SIG-M5 (cell line): ENCODE measurements at regions not wholly inside any gene's neighbourhood (a gene's known extent, or its start where the extent isn't known, plus 50 kb on each side); places are given as distances from the start of the nearest gene placed in this dataset.
"Not testable (repeated sequence)": the region's sequence is repeated elsewhere in the genome, so short reads cannot be mapped to it uniquely, and the experiment has no call there.

Experiments
- DNase-seq: peaks from one replicate; lab custom pipeline; 2025; lab: John Stamatoyannopoulos, UW

- DNase-seq = no peak
These were observed 517.5 kb upstream of the FAM174A start for GRCh38 chr5:100017520-100018262.

GRCh38 chr5:100013305-100013704 is 521.9 kb upstream of the FAM174A start:
- DNase-seq = not testable (repeated sequence)

GRCh38 chr5:100011160-100011559 is 524.0 kb upstream of the FAM174A start:
- DNase-seq = not testable (repeated sequence)

DNA sequence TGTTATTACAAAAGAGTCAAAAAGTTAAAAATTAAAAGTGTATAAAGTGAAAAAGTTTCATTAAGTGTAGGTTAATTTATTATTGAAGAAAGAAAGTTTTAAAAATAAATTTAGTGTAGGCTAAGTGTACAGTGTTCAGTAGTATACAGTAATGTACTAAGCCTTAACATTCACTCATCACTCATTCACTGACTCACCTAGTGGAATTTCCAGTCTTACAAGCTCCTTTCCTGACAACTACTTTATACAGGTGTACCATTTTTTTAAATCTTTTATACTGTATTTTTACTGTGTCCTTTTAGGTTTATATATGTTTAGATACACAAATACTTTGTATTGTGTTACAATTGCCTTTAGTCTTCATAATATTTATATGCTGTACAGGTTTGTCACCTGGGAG is 530.2 kb upstream of the FAM174A start:
- no peak for DNase-seq

GRCh38 chr5:99998319-99998718 is 536.9 kb upstream of the FAM174A start:
- no peak for DNase-seq

- no peak for DNase-seq
These were observed 539.8 kb upstream of the FAM174A start for GRCh38 chr5:99995407-99995806.

- DNase-seq = no peak
These were observed 561.4 kb upstream of the FAM174A start for GRCh38 chr5:99973779-99974178.

DNA sequence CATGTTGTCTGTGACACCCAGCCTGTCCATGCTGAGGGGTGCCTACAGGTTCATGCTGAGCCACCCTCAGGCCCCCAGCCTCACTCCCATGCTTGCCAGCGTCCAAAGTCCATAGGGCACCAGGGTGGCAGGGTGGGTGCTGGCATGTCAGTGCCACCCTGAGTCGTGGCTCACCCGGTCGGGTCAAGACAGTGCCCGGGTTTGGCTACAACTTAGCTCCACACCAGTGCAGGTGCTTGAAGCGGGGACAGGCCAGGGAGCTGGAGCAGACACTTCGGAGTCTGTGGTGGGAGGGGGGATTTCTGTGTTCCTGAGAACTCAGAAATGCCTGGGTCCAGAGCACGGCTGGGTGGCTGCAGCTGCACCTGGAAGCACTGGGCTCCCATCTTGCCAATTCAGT is 579.2 kb upstream of the FAM174A start:
- no peak for DNase-seq

- DNase-seq = no peak
These were observed 580.2 kb upstream of the FAM174A start for GRCh38 chr5:99955006-99955405.

GRCh38 chr5:99949969-99950524 is 585.1 kb upstream of the FAM174A start:
- DNase-seq = no peak

DNA sequence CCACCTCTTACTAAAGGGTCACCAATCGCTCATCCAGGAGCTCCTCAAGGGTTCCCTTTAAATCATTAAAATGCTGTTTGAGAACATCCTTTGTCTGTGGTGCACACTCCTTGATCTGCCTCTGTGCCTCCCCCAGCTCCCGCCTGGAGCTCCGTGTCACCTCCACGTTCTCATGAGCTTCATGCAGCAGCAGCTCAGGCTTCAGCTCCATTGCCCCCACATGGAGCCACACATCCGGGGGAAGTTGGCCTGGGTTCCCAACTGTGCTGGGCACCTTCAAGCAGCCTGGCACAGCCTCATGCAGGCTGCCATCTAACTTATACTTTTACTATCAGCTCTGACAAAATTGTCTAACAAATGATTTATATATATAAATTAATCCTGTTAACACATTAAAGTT is 585.8 kb upstream of the FAM174A start:
- DNase-seq = no peak

DNA sequence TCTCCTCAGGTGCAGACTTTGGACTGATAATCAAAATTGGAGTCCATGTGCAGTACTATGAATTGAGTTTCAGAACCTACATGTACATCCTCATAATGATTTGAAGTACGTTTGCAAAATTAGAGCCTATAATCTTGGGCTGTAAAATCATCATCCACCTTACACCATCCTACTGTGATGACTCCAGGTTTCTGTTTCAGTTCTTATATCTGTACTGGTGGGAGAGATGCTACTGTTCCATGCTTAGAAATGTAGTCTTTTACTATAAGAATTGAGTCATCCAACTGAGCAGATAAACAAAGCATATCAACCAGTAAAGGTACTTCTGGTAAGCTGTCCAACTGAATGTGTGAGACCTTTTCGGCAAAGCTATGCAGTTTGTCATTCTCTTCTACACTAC is 586.3 kb upstream of the FAM174A start:
- no peak for DNase-seq

- no peak for DNase-seq
These were observed 589.4 kb upstream of the FAM174A start for GRCh38 chr5:99945478-99946442.

- DNase-seq = no peak
These were observed 594.6 kb upstream of the FAM174A start for GRCh38 chr5:99940540-99940939.

GRCh38 chr5:99936911-99937310 is 598.3 kb upstream of the FAM174A start:
- DNase-seq = no peak

GRCh38 chr5:99929806-99930135 is 605.4 kb upstream of the FAM174A start:
- DNase-seq = no peak

DNA sequence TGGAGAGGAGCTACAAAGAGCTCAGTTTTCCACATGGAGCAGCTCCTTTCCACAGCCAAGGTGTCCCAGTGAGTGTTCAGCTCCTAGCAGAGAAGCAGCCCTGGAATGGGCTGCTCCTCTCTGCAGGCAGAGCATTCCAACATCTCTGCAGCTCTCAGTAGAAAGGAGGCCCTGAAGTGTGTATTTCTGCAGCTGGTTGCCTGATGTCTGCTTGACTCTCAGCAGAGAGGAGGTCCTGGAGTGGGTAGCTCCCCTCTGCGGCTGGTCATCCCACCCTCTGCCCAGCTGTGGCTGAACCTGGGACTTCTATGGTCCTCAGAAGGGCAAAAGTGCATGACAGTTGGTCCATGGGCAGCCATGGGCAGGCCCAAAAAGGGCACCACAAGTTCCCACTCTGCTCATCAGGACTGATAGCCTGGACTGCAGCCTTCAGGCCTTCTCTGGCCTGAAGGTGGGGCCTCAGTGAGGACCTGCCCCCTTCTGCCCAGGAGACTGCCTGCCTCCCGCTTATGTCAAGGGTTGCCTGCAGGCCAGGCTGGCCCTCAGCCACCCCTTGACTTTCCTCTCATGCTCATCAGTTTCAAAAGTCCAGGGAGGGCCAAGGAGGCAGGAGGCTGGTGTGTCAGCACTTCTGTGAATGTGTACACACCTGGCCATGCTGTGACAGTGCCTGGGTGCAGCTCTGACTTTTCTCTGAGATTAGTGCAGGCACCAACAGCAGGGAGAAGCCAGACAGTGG is 605.9 kb upstream of the FAM174A start:
- no peak for DNase-seq

- no peak for DNase-seq
These were observed 606.7 kb upstream of the FAM174A start for GRCh38 chr5:99928490-99928889.

- no peak for DNase-seq
These were observed 608.7 kb upstream of the FAM174A start for GRCh38 chr5:99926463-99926862.

- DNase-seq = no peak
These were observed 612.8 kb upstream of the FAM174A start for GRCh38 chr5:99922386-99922785.

DNA sequence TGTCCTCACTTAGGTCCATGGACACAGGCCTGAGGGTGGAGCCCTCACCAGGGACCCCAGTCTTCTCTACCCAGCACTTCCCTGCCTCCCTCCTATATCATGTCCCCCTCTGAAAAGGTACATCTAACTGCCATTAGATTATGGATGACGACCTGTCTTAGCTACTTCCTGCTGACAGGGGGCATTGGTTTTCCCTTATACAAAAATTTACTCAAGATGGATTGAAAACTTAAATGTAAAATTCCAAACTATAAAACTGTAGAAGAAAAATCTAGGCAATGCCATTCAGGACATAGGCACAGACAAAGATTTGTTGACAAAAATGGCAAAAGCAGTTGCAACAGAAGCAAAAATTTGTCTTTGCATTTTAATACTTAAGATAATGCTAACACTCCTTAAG is 623.2 kb upstream of the FAM174A start:
- no peak for DNase-seq

DNA sequence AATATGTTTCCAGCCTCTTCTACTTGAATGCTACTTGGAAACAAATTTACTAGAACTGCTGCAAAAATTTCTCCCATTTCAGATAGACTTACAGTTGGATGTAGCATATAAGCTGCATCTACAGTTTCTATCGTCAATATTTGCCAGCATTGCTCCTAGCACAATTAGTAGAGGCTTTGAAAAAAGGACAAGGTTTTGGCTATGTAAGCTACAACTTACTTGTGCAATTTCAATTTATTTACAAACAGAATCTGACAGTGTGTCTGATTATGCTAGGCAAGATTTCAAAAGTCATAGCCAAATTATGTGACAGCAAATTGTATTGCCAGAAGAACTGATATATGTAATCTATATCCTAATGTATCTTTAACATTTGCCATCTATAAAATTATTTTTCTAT is 628.4 kb upstream of the FAM174A start:
- no peak for DNase-seq
